ENCODE measurements at regions not wholly inside any gene's neighbourhood (a gene's known extent, or its start where the extent isn't known, plus 50 kb on each side); places are given as distances from the start of the nearest gene placed in this dataset.

GRCh38 chr10:37713132-37713501 is 144.3 kb downstream of the ZNF248 start:
- no peak for TF ChIP-seq CTCF (conservative IDR thresholded peaks at IDR 0.05; ENCODE audit: low read length)
- no peak for DNase-seq (ENCODE audit: low read depth)
- no peak overlapping the region for H3K4me3 ChIP-seq (ENCODE audit: low read length)

GRCh38 chr10:37712489-37713131 is 144.8 kb downstream of the ZNF248 start:
- H3K4me3 ChIP-seq (ENCODE audit: low read length): no peak overlapping the region
- DNase-seq (ENCODE audit: low read depth): no peak
- no peak for TF ChIP-seq CTCF (conservative IDR thresholded peaks at IDR 0.05; ENCODE audit: low read length)

- no peak for TF ChIP-seq CTCF (conservative IDR thresholded peaks at IDR 0.05; ENCODE audit: low read length)
- DNase-seq (ENCODE audit: low read depth): no peak
- H3K4me3 ChIP-seq (ENCODE audit: low read length): no peak overlapping the region
Measured at GRCh38 chr10:37711617-37712488, 145.6 kb downstream of the ZNF248 start.

- DNase-seq (ENCODE audit: low read depth): peak; percentile 3
- no peak overlapping the region for H3K4me3 ChIP-seq (ENCODE audit: low read length)
- TF ChIP-seq CTCF (conservative IDR thresholded peaks at IDR 0.05; ENCODE audit: low read length): no peak
Measured at GRCh38 chr10:37710831-37711616, 146.4 kb downstream of the ZNF248 start.

- H3K4me3 ChIP-seq (ENCODE audit: low read length): no peak overlapping the region
- DNase-seq (ENCODE audit: low read depth): no peak
- TF ChIP-seq CTCF (conservative IDR thresholded peaks at IDR 0.05; ENCODE audit: low read length): no peak
Measured at GRCh38 chr10:37707829-37708578, 149.4 kb downstream of the ZNF248 start.

- no peak for DNase-seq (ENCODE audit: low read depth)
- no peak for TF ChIP-seq CTCF (conservative IDR thresholded peaks at IDR 0.05; ENCODE audit: low read length)
Measured at GRCh38 chr10:37704566-37704965, 152.8 kb downstream of the ZNF248 start.

More at GRCh38 chr10:37704566-37704965, 152.8 kb downstream of the ZNF248 start:
- no peak overlapping the region for H3K4me3 ChIP-seq (ENCODE audit: low read length)

Measured in AG10803 (cell line).